ENCODE measurements at regions not wholly inside any gene's neighbourhood (a gene's known extent, or its start where the extent isn't known, plus 50 kb on each side); places are given as distances from the start of the nearest gene placed in this dataset.

DNA sequence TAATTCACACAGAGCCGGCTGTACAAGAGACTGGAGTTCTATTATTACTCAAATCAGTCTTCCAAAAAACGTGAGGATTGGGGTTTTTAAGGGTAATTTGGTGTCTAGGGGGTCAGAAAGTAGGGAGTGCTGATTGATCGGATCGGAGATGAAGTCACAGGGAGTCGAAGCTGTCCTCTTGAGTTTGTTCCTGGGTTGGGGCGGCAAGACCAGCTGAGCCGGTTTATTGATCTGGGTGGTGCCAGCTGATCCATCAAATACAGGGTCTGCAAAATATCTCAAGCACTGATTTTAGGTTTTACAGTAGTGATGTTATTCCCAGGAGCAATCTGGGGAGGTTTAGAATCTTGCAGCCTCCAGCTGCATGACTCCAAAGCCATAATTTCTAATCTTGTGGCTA is 262.7 kb downstream of the KCNRG start:
- DNase-seq (ENCODE audit: low spot score) = no peak
- H3K27me3 ChIP-seq (replicated peaks; ENCODE audit: insufficient read depth, low read depth, low read length, poor library complexity) = no peaks in the 10 kb centered on the region
- no TSS peak for BruUV-seq (replicated peaks)
- intact Hi-C loops (cut with micrococcal nuclease; ENCODE audit: unreplicated experiment) = no loop called here
- no peaks in the 10 kb centered on the region for H3K36me3 ChIP-seq (ENCODE audit: insufficient read depth, low read length, poor library complexity, severe bottlenecking)
- no peak for TF ChIP-seq EZH2 (IDR thresholded peaks at IDR 0.05; ENCODE audit: borderline replicate concordance, low read depth, low read length, poor library complexity, severe bottlenecking)
- TF ChIP-seq, protein P1, sequence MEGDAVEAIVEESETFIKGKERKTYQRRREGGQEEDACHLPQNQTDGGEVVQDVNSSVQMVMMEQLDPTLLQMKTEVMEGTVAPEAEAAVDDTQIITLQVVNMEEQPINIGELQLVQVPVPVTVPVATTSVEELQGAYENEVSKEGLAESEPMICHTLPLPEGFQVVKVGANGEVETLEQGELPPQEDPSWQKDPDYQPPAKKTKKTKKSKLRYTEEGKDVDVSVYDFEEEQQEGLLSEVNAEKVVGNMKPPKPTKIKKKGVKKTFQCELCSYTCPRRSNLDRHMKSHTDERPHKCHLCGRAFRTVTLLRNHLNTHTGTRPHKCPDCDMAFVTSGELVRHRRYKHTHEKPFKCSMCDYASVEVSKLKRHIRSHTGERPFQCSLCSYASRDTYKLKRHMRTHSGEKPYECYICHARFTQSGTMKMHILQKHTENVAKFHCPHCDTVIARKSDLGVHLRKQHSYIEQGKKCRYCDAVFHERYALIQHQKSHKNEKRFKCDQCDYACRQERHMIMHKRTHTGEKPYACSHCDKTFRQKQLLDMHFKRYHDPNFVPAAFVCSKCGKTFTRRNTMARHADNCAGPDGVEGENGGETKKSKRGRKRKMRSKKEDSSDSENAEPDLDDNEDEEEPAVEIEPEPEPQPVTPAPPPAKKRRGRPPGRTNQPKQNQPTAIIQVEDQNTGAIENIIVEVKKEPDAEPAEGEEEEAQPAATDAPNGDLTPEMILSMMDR (conservative IDR thresholded peaks at IDR 0.05; ENCODE audit: low read depth, low read length) = no peak
- no peak overlapping the region for H3K27ac ChIP-seq (ENCODE audit: low read depth, low read length, poor library complexity, severe bottlenecking)
- no peaks in the 10 kb centered on the region for H3K4me1 ChIP-seq (ENCODE audit: insufficient read depth, low read length, poor library complexity, severe bottlenecking)
- H3K9me3 ChIP-seq (ENCODE audit: low read depth, low read length, poor library complexity, severe bottlenecking) = no peaks in the 10 kb centered on the region
- ChIA-PET POLR2A (ENCODE audit: low non-redundant PET) (no interaction called here), CTCF (no interaction called here)
- no peak overlapping the region for H3K4me3 ChIP-seq (ENCODE audit: low read depth, low read length, poor library complexity, severe bottlenecking)

DNA sequence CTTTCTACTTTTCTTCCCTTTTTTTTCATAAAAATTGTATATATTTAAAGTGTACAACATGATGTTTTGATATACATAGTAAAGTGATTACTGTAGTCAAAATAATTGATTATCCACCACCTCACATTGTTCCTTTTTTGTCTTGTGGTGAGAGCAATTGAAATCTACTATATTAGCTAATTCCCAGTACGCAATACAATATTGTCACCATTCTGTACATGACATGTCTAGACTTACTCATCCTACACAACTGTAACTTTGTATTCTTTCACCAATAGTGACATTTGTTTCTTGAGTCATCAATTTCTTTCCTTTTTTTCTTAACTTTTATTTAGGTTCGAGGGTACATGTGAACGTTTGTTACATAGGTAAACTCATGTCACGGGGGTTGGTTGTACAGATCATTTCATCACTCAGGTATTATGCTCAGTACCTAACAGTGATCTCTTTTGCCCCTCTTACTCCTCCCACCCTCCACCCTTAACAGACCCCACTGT is 265.2 kb downstream of the KCNRG start:
- intact Hi-C loops (cut with micrococcal nuclease; ENCODE audit: unreplicated experiment) = no loop called here
- Histone ChIP-seq H3K4me3 (ENCODE audit: low read depth, low read length, poor library complexity, severe bottlenecking) (no peak overlapping the region), H3K27ac (ENCODE audit: low read depth, low read length, poor library complexity, severe bottlenecking) (no peak overlapping the region), H3K27me3 (replicated peaks; ENCODE audit: insufficient read depth, low read depth, low read length, poor library complexity) (no peaks in the 10 kb centered on the region), H3K36me3 (ENCODE audit: insufficient read depth, low read length, poor library complexity, severe bottlenecking) (no peaks in the 10 kb centered on the region), H3K9me3 (ENCODE audit: low read depth, low read length, poor library complexity, severe bottlenecking) (no peaks in the 10 kb centered on the region), H3K4me1 (ENCODE audit: insufficient read depth, low read length, poor library complexity, severe bottlenecking) (no peaks in the 10 kb centered on the region)
- TF ChIP-seq, protein P1 (conservative IDR thresholded peaks at IDR 0.05; ENCODE audit: low read depth, low read length) = no peak
- no peak for TF ChIP-seq EZH2 (IDR thresholded peaks at IDR 0.05; ENCODE audit: borderline replicate concordance, low read depth, low read length, poor library complexity, severe bottlenecking)
- ChIA-PET CTCF (no interaction called here), POLR2A (ENCODE audit: low non-redundant PET) (interaction anchor here (0.6 kb wide), 1 partner anchor 785 kb away, joined by 3 read pairs; no protein-coding TSS in a partner anchor)
- BruUV-seq (replicated peaks) = no TSS peak
- no peak for DNase-seq (ENCODE audit: low spot score)

DNA sequence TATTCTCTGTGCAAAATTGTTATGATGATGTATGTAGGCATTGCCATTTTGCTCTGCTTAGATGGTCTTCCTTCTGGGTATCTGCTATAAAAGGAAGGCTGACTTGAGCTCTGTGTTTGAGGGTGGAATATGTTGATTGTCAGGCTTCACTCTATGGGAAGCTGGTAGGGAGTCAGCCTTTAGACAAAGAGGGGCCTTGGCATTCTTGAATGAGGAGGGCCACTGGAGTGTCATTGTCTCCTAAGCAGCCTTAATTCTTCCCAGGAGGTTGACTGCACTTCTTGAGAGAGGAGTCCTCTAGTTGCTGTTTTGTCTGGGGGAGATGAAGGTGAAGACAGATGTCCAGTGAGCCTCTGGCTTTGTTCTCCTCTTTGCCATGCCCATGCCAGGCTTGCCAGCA is 266.8 kb downstream of the KCNRG start:
- intact Hi-C loops (cut with micrococcal nuclease; ENCODE audit: unreplicated experiment) = no loop called here
- H3K36me3 ChIP-seq (ENCODE audit: insufficient read depth, low read length, poor library complexity, severe bottlenecking) = no peaks in the 10 kb centered on the region
- no peak overlapping the region for H3K4me3 ChIP-seq (ENCODE audit: low read depth, low read length, poor library complexity, severe bottlenecking)
- BruUV-seq (replicated peaks) = no TSS peak
- POLR2A ChIA-PET (ENCODE audit: low non-redundant PET) = no interaction called here
- H3K4me1 ChIP-seq (ENCODE audit: insufficient read depth, low read length, poor library complexity, severe bottlenecking) = no peaks in the 10 kb centered on the region
- H3K27me3 ChIP-seq (replicated peaks; ENCODE audit: insufficient read depth, low read depth, low read length, poor library complexity) = no peaks in the 10 kb centered on the region
- CTCF ChIA-PET = no interaction called here
- no peaks in the 10 kb centered on the region for H3K9me3 ChIP-seq (ENCODE audit: low read depth, low read length, poor library complexity, severe bottlenecking)
- H3K27ac ChIP-seq (ENCODE audit: low read depth, low read length, poor library complexity, severe bottlenecking) = no peak overlapping the region
- no peak for DNase-seq (ENCODE audit: low spot score)
- no peak for TF ChIP-seq EZH2 (IDR thresholded peaks at IDR 0.05; ENCODE audit: borderline replicate concordance, low read depth, low read length, poor library complexity, severe bottlenecking)
- TF ChIP-seq, protein P1 (conservative IDR thresholded peaks at IDR 0.05; ENCODE audit: low read depth, low read length) = no peak
